Glomerular endothelial cell (primary cell): ENCODE measurements at regions not wholly inside any gene's neighbourhood (a gene's known extent, or its start where the extent isn't known, plus 50 kb on each side); places are given as distances from the start of the nearest gene placed in this dataset.
A peak's percentile ranks its signal among the peaks of the same experiment; 100 is the strongest.

Experiments used
- DNase-seq: peaks from one replicate; pipeline ENCODE4 v3.0.0-alpha.2; 2011; ENCODE audit warnings: low read depth, low spot score; ENCODE audit errors: extremely low read depth

GRCh38 chr7:138407792-138408191 lies 52.3 kb upstream of the TRIM24 start:
- DNase-seq = peak; percentile 65
